ENCODE measurements at regions not wholly inside any gene's neighbourhood (a gene's known extent, or its start where the extent isn't known, plus 50 kb on each side); places are given as distances from the start of the nearest gene placed in this dataset.

GRCh38 chrX:17206584-17206983, 168.4 kb upstream of the NHS start:
- no peak for DNase-seq

GRCh38 chrX:17214962-17215361, 160.0 kb upstream of the NHS start:
- no peak for DNase-seq

- DNase-seq: no peak
Measured at GRCh38 chrX:17226736-17227135, 148.3 kb upstream of the NHS start.

- DNase-seq: no peak
Measured at GRCh38 chrX:17237146-17237545, 137.9 kb upstream of the NHS start.

- DNase-seq: peak; percentile 69
Measured at GRCh38 chrX:17242470-17242869, 132.5 kb upstream of the NHS start.

- no peak for DNase-seq
Measured at GRCh38 chrX:17247144-17247543, 127.9 kb upstream of the NHS start.

GRCh38 chrX:17262123-17262522, 112.9 kb upstream of the NHS start:
- no peak for DNase-seq

- DNase-seq: no peak
Measured at GRCh38 chrX:17266136-17266535, 108.9 kb upstream of the NHS start.

GRCh38 chrX:17278961-17279360, 96.0 kb upstream of the NHS start:
- no peak for DNase-seq

GRCh38 chrX:17285983-17286382, 89.0 kb upstream of the NHS start:
- no peak for DNase-seq

GRCh38 chrX:17291171-17291900, 83.7 kb upstream of the NHS start:
- DNase-seq: no peak

- DNase-seq: no peak
Measured at GRCh38 chrX:17292111-17292527, 82.9 kb upstream of the NHS start.

- no peak for DNase-seq
Measured at GRCh38 chrX:17294561-17294960, 80.4 kb upstream of the NHS start.

GRCh38 chrX:17295791-17296190, 79.2 kb upstream of the NHS start:
- DNase-seq: no peak

- DNase-seq: no peak
Measured at GRCh38 chrX:17298564-17298963, 76.4 kb upstream of the NHS start.

GRCh38 chrX:17299206-17299605, 75.8 kb upstream of the NHS start:
- no peak for DNase-seq

- DNase-seq: no peak
Measured at GRCh38 chrX:17323397-17323796, 51.6 kb upstream of the NHS start.
